ENCODE measurements at regions not wholly inside any gene's neighbourhood (a gene's known extent, or its start where the extent isn't known, plus 50 kb on each side); places are given as distances from the start of the nearest gene placed in this dataset.
"Not testable (repeated sequence)": the region's sequence is repeated elsewhere in the genome, so short reads cannot be mapped to it uniquely, and the experiment has no call there.

GRCh38 chr5:143922718-143923117 is 110.8 kb downstream of the HMHB1 start:
- no peak for DNase-seq (ENCODE audit: low spot score)
- Mint-ChIP-seq H3K4me3 (ENCODE audit: unreplicated experiment) (no peak overlapping the region), H3K4me1 (ENCODE audit: unreplicated experiment) (no peaks in the 10 kb centered on the region), H3K9me3 (ENCODE audit: unreplicated experiment) (no peaks in the 10 kb centered on the region), H3K27me3 (ENCODE audit: unreplicated experiment) (no peaks in the 10 kb centered on the region), H3K27ac (ENCODE audit: unreplicated experiment) (no peak overlapping the region), H3K36me3 (ENCODE audit: low read depth, unreplicated experiment) (no peaks in the 10 kb centered on the region)
- TF ChIP-seq CTCF (IDR thresholded peaks at IDR 0.05; ENCODE audit: unreplicated experiment): no peak

- H3K36me3 Mint-ChIP-seq (ENCODE audit: low read depth, unreplicated experiment): no peaks in the 10 kb centered on the region
- no peak overlapping the region for H3K4me3 Mint-ChIP-seq (ENCODE audit: unreplicated experiment)
- no peaks in the 10 kb centered on the region for H3K4me1 Mint-ChIP-seq (ENCODE audit: unreplicated experiment)
- H3K9me3 Mint-ChIP-seq (ENCODE audit: unreplicated experiment): no peaks in the 10 kb centered on the region
- DNase-seq (ENCODE audit: low spot score): no peak
- TF ChIP-seq CTCF (IDR thresholded peaks at IDR 0.05; ENCODE audit: unreplicated experiment): no peak
- H3K27ac Mint-ChIP-seq (ENCODE audit: unreplicated experiment): no peak overlapping the region
- no peaks in the 10 kb centered on the region for H3K27me3 Mint-ChIP-seq (ENCODE audit: unreplicated experiment)
Measured at GRCh38 chr5:143923634-143924266, 111.8 kb downstream of the HMHB1 start.

GRCh38 chr5:143924311-143924978 is 112.5 kb downstream of the HMHB1 start:
- no peaks in the 10 kb centered on the region for H3K36me3 Mint-ChIP-seq (ENCODE audit: low read depth, unreplicated experiment)
- no peaks in the 10 kb centered on the region for H3K27me3 Mint-ChIP-seq (ENCODE audit: unreplicated experiment)
- TF ChIP-seq CTCF (IDR thresholded peaks at IDR 0.05; ENCODE audit: unreplicated experiment): no peak
- H3K9me3 Mint-ChIP-seq (ENCODE audit: unreplicated experiment): no peaks in the 10 kb centered on the region
- H3K27ac Mint-ChIP-seq (ENCODE audit: unreplicated experiment): no peak overlapping the region
- no peak overlapping the region for H3K4me3 Mint-ChIP-seq (ENCODE audit: unreplicated experiment)
- no peaks in the 10 kb centered on the region for H3K4me1 Mint-ChIP-seq (ENCODE audit: unreplicated experiment)
- DNase-seq (ENCODE audit: low spot score): no peak

GRCh38 chr5:143924979-143925325 is 113.0 kb downstream of the HMHB1 start:
- H3K4me3 Mint-ChIP-seq (ENCODE audit: unreplicated experiment); H3K4me1 Mint-ChIP-seq (ENCODE audit: unreplicated experiment); H3K36me3 Mint-ChIP-seq (ENCODE audit: low read depth, unreplicated experiment); H3K27me3 Mint-ChIP-seq (ENCODE audit: unreplicated experiment); H3K9me3 Mint-ChIP-seq (ENCODE audit: unreplicated experiment); H3K27ac Mint-ChIP-seq (ENCODE audit: unreplicated experiment); DNase-seq (ENCODE audit: low spot score): not testable (repeated sequence)

GRCh38 chr5:143929486-143929885 is 117.5 kb downstream of the HMHB1 start:
- Mint-ChIP-seq H3K4me1 (ENCODE audit: unreplicated experiment) (no peaks in the 10 kb centered on the region), H3K27ac (ENCODE audit: unreplicated experiment) (no peak overlapping the region)
- DNase-seq (ENCODE audit: low spot score): no peak

More at GRCh38 chr5:143929486-143929885, 117.5 kb downstream of the HMHB1 start:
- H3K27me3 Mint-ChIP-seq (ENCODE audit: unreplicated experiment): no peaks in the 10 kb centered on the region
- TF ChIP-seq CTCF (IDR thresholded peaks at IDR 0.05; ENCODE audit: unreplicated experiment): no peak
- no peak overlapping the region for H3K4me3 Mint-ChIP-seq (ENCODE audit: unreplicated experiment)
- H3K36me3 Mint-ChIP-seq (ENCODE audit: low read depth, unreplicated experiment): no peaks in the 10 kb centered on the region
- H3K9me3 Mint-ChIP-seq (ENCODE audit: unreplicated experiment): no peaks in the 10 kb centered on the region
